ENCODE measurements at regions not wholly inside any gene's neighbourhood (a gene's known extent, or its start where the extent isn't known, plus 50 kb on each side); places are given as distances from the start of the nearest gene placed in this dataset.

DNA sequence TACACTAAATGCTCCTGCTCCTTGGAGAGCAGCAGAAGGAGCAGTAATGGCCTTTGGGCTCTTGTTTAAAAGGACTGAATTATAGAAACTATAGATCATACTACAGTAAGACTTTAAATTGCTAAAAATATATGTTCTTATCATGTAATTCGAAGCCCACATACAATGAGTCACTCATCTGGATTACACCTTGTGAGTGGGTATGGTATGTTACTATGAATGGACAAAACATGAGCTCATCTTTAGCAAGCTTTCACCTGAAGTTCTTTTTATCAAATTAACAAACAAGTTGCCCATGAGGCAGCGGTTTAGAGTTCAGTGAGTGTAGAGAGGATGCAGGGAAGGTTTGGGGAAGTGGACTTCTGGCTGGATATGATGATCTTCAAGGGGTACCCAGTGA, 114.4 kb upstream of the CCN2 start:
- Histone ChIP-seq H3K27me3 (ENCODE audit: control insufficient read depth, insufficient read depth, low read length) (no peaks in the 10 kb centered on the region), H4K5ac (ENCODE audit: low read depth, low read length) (no peak overlapping the region), H3K4ac (ENCODE audit: low read depth, low read length) (peak overlapping the region; percentile 89; the same call in 1 of the 2 replicates), H3K9me1 (ENCODE audit: insufficient read depth, low read length) (peaks cover 4% of the 10 kb centered on the region; the same call in 1 of the 2 replicates), H3K36me3 (ENCODE audit: control insufficient read depth, insufficient read depth, low read length) (no peaks in the 10 kb centered on the region), H4K20me1 (ENCODE audit: insufficient read depth, low read length) (no peaks in the 10 kb centered on the region), H2BK5ac (ENCODE audit: low read depth, low read length, poor library complexity, severe bottlenecking) (peak overlapping the region; percentile 98), H2AK5ac (ENCODE audit: low read depth, low read length) (peak overlapping the region; percentile 79), H3K4me2 (ENCODE audit: low read depth, low read length) (no peak overlapping the region), H2BK15ac (ENCODE audit: low read depth, low read length) (peak overlapping the region; percentile 96), H2BK20ac (ENCODE audit: low read depth, low read length) (peak overlapping the region; percentile 95; the same call in 1 of the 2 replicates), H3K23ac (ENCODE audit: low read depth, low read length) (no peak overlapping the region), H2AK9ac (replicated peaks; ENCODE audit: low read depth, low read length, poor library complexity) (no peak overlapping the region), H3K14ac (replicated peaks; ENCODE audit: low read depth, low read length) (peak overlapping the region; percentile 91), H3K9me3 (ENCODE audit: control insufficient read depth, insufficient read depth, low read length) (no peaks in the 10 kb centered on the region), H3K4me3 (ENCODE audit: insufficient read depth, low read depth, low read length) (no peak overlapping the region), H3K56ac (ENCODE audit: extremely low read depth, insufficient read depth, low read length) (no peak overlapping the region), H2AFZ (replicated peaks; ENCODE audit: low read length, poor library complexity) (no peak overlapping the region), H4K91ac (ENCODE audit: insufficient read depth, low read depth, low read length) (peak overlapping the region; percentile 75), H3K27ac (ENCODE audit: insufficient read depth, low read length) (no peak overlapping the region), H3K4me1 (ENCODE audit: control insufficient read depth, insufficient read depth, low read length) (peaks cover 10% of the 10 kb centered on the region; the same call in 1 of the 2 replicates), H2BK120ac (ENCODE audit: low read depth, low read length) (peak overlapping the region; percentile 92), H4K8ac (ENCODE audit: low read depth in 2 of 2, low read length in 2 of 2) (peak overlapping the region; percentile 33 to 43; a peak in 2 of 4 replicates), H3K18ac (ENCODE audit: low read depth, low read length) (peak overlapping the region; percentile 79; the same call in 1 of the 2 replicates), H3K9ac (ENCODE audit: low read depth, low read length) (no peak overlapping the region), H3K79me1 (ENCODE audit: low read depth in 1 of 2, low read length in 2 of 2) (0 out of 4 replicates have a peak, but pooled peaks cover 0 to 6% of the 10 kb centered on the region in 2 experiments)
- BruUV-seq (replicated peaks): no TSS peak
- intact Hi-C loops (cut with micrococcal nuclease): no loop called here
- no peak for ATAC-seq (ENCODE audit: low read depth)
- DNase-seq: peak; percentile 69
- TF ChIP-seq FOS (IDR thresholded peaks at IDR 0.05; ENCODE audit: low read depth, low read length) (0 out of 2 replicates have a peak, but pooled peaks have one; percentile 25), BHLHE40 (IDR thresholded peaks at IDR 0.05; ENCODE audit: low read depth, low read length) (no peak)
- ChIA-PET CTCF (no interaction called here), POLR2A (ENCODE audit: unreplicated experiment) (no interaction called here)
- WGBS, 2 experiments (ENCODE audit: extremely low coverage in 2 of 2, insufficient read length in 1 of 2): 100% methylated on average over 1 of the region's 2 CpGs; no CpG with 5 or more reads in 1 of the 2 experiments
- dilution Hi-C loops (cut with HindIII; ENCODE audit: low sequenced_read_pairs, unreplicated experiment): no loop called here
- in situ Hi-C loops (cut with MboI; ENCODE audit: low sequenced_read_pairs): loop anchor here (5.0 kb wide), 1 partner anchor 103 kb away; no protein-coding TSS in a partner anchor

Measured in IMR-90 (cell line).